ENCODE measurements at regions not wholly inside any gene's neighbourhood (a gene's known extent, or its start where the extent isn't known, plus 50 kb on each side); places are given as distances from the start of the nearest gene placed in this dataset.

GRCh38 chr10:2980791-2981360 lies 86.5 kb upstream of the PFKP start:
- DNase-seq, result no peak

GRCh38 chr10:2980116-2980515 lies 87.2 kb upstream of the PFKP start:
- DNase-seq, result no peak

- DNase-seq, result peak in 1 of 2 donors; percentile 16
Measured at GRCh38 chr10:2979306-2979705, 88.0 kb upstream of the PFKP start.

- DNase-seq, result no peak
Measured at GRCh38 chr10:2978574-2979273, 88.6 kb upstream of the PFKP start.

- DNase-seq, result peak in 1 of 2 donors; percentile 83
Measured at GRCh38 chr10:2978111-2978510, 89.2 kb upstream of the PFKP start.

- no peak for DNase-seq
Measured at GRCh38 chr10:2974503-2975207, 92.7 kb upstream of the PFKP start.

- DNase-seq, result no peak
Measured at GRCh38 chr10:2974083-2974482, 93.3 kb upstream of the PFKP start.

GRCh38 chr10:2972810-2973209 lies 94.5 kb upstream of the PFKP start:
- DNase-seq, result no peak

GRCh38 chr10:2972216-2972615 lies 95.1 kb upstream of the PFKP start:
- DNase-seq, result no peak

- DNase-seq, result no peak
Measured at GRCh38 chr10:2970190-2970823, 97.0 kb upstream of the PFKP start.

- DNase-seq, result no peak
Measured at GRCh38 chr10:2968401-2969058, 98.8 kb upstream of the PFKP start.

- no peak for DNase-seq
Measured at GRCh38 chr10:2966134-2966533, 101.2 kb upstream of the PFKP start.

GRCh38 chr10:2964632-2965296 lies 102.6 kb upstream of the PFKP start:
- no peak for DNase-seq

- no peak for DNase-seq
Measured at GRCh38 chr10:2963889-2964631, 103.3 kb upstream of the PFKP start.

- no peak for DNase-seq
Measured at GRCh38 chr10:2962194-2962593, 105.2 kb upstream of the PFKP start.

GRCh38 chr10:2958659-2959058 lies 108.7 kb upstream of the PFKP start:
- DNase-seq, result no peak

- DNase-seq, result no peak
Measured at GRCh38 chr10:2957785-2958184, 109.6 kb upstream of the PFKP start.

- DNase-seq, result no peak
Measured at GRCh38 chr10:2955064-2955463, 112.3 kb upstream of the PFKP start.

GRCh38 chr10:2953495-2953894 lies 113.9 kb upstream of the PFKP start:
- no peak for DNase-seq

- DNase-seq, result no peak
Measured at GRCh38 chr10:2951235-2951835, 116.0 kb upstream of the PFKP start.

- DNase-seq, result no peak
Measured at GRCh38 chr10:2950546-2950945, 116.8 kb upstream of the PFKP start.
